BLaER1 treated with 17β-estradiol and CSF1 and Interleukin-3, amounts not matched to agents 10 nM and 100 nM (cell line): ENCODE measurements at regions not wholly inside any gene's neighbourhood (a gene's known extent, or its start where the extent isn't known, plus 50 kb on each side); places are given as distances from the start of the nearest gene placed in this dataset.

ENCODE experiments used
- H3K27ac ChIP-seq, 11 experiments: shearing (Covaris generic); formaldehyde crosslinking; 2 replicates each; pipeline ENCODE4 v1.8.1; 2022
- H3K27me3 ChIP-seq, 11 experiments: shearing (Covaris generic); formaldehyde crosslinking; 2 replicates each; pipeline ENCODE4 v1.8.1; 2022
- H3K36me3 ChIP-seq, 11 experiments: shearing (Covaris generic); formaldehyde crosslinking; 2 replicates each; pipeline ENCODE4 v1.8.1; 2022
- H3K4me1 ChIP-seq, 10 experiments: shearing (Covaris generic); formaldehyde crosslinking; 2 replicates each; pipeline ENCODE4 v1.8.1; 2022
- H3K4me2 ChIP-seq, 11 experiments: shearing (Covaris generic); formaldehyde crosslinking; 2 replicates each; pipeline ENCODE4 v1.8.1; 2022
- H3K4me3 ChIP-seq, 10 experiments: shearing (Covaris generic); formaldehyde crosslinking; 2 replicates each; pipeline ENCODE4 v1.8.1; 2022
- H3K9ac ChIP-seq, 11 experiments: shearing (Covaris generic); formaldehyde crosslinking; 2 replicates each; pipeline ENCODE4 v1.8.1; 2022
- H3K9me3 ChIP-seq, 11 experiments: shearing (Covaris generic); formaldehyde crosslinking; replicated peaks in 1 of 11; 2 replicates each; pipeline ENCODE4 v1.8.1; 2022
- H4K20me1 ChIP-seq, 11 experiments: shearing (Covaris generic); formaldehyde crosslinking; 2 replicates each; pipeline ENCODE4 v1.8.1; 2022
- Cebpa-rat ChIP-seq, 11 experiments: shearing (Covaris generic); IDR thresholded peaks; 2 replicates each; pipeline ENCODE4 v1.8.1; 2022

GRCh38 chr2:19739256-19739655 lies 162.5 kb downstream of the TTC32 start:
- H3K27ac ChIP-seq = no peak overlapping the region
- H3K9me3 ChIP-seq = no peaks in the 10 kb centered on the region
- no peaks in the 10 kb centered on the region for H4K20me1 ChIP-seq
- H3K36me3 ChIP-seq = no peaks in the 10 kb centered on the region
- H3K4me2 ChIP-seq = no peak overlapping the region
- peaks cover 0 to 15% (median 0%) of the 10 kb centered on the region in 10 experiments; a peak in 6 of 20 replicates for H3K4me1 ChIP-seq
- TF ChIP-seq Cebpa-rat (IDR thresholded peaks at IDR 0.05) = no peak
- H3K4me3 ChIP-seq = no peak overlapping the region
- H3K9ac ChIP-seq = no peak overlapping the region
- no peaks in the 10 kb centered on the region for H3K27me3 ChIP-seq

- no peak overlapping the region for H3K4me2 ChIP-seq
- no peak overlapping the region for H3K4me3 ChIP-seq
- no peak for TF ChIP-seq Cebpa-rat (IDR thresholded peaks at IDR 0.05)
- peaks cover 0 to 14% (median 0%) of the 10 kb centered on the region in 10 experiments; a peak in 6 of 20 replicates for H3K4me1 ChIP-seq
- H3K9ac ChIP-seq = no peak overlapping the region
- H3K36me3 ChIP-seq = no peaks in the 10 kb centered on the region
- H3K27ac ChIP-seq = no peak overlapping the region
- no peaks in the 10 kb centered on the region for H4K20me1 ChIP-seq
- H3K9me3 ChIP-seq = no peaks in the 10 kb centered on the region
- H3K27me3 ChIP-seq = no peaks in the 10 kb centered on the region
These were observed 163.1 kb downstream of the TTC32 start for GRCh38 chr2:19738707-19739106.

- Histone ChIP-seq H3K36me3 (no peaks in the 10 kb centered on the region), H3K9ac (no peak overlapping the region), H3K4me2 (no peak overlapping the region), H3K27me3 (no peaks in the 10 kb centered on the region), H3K4me3 (no peak overlapping the region), H3K4me1 (no peaks in the 10 kb centered on the region), H3K27ac (no peak overlapping the region), H3K9me3 (no peaks in the 10 kb centered on the region), H4K20me1 (no peaks in the 10 kb centered on the region)
- no peak for TF ChIP-seq Cebpa-rat (IDR thresholded peaks at IDR 0.05)
These were observed 165.5 kb downstream of the TTC32 start for GRCh38 chr2:19736191-19736831.

GRCh38 chr2:19733951-19734425 lies 167.8 kb downstream of the TTC32 start:
- Histone ChIP-seq H3K9ac (no peak overlapping the region), H3K36me3 (no peaks in the 10 kb centered on the region), H3K4me3 (no peak overlapping the region), H3K27ac (no peak overlapping the region), H4K20me1 (no peaks in the 10 kb centered on the region), H3K4me2 (no peak overlapping the region), H3K4me1 (no peaks in the 10 kb centered on the region; a peak in 1 of 20 replicates), H3K27me3 (no peaks in the 10 kb centered on the region), H3K9me3 (no peaks in the 10 kb centered on the region)
- no peak for TF ChIP-seq Cebpa-rat (IDR thresholded peaks at IDR 0.05)

GRCh38 chr2:19733390-19733789 lies 168.4 kb downstream of the TTC32 start:
- Histone ChIP-seq H3K9ac (no peak overlapping the region), H3K9me3 (no peaks in the 10 kb centered on the region), H3K4me2 (no peak overlapping the region), H3K36me3 (no peaks in the 10 kb centered on the region), H3K4me3 (no peak overlapping the region), H4K20me1 (no peaks in the 10 kb centered on the region), H3K27ac (no peak overlapping the region), H3K4me1 (no peaks in the 10 kb centered on the region; a peak in 1 of 20 replicates), H3K27me3 (no peaks in the 10 kb centered on the region)
- no peak for TF ChIP-seq Cebpa-rat (IDR thresholded peaks at IDR 0.05)

GRCh38 chr2:19732255-19732654 lies 169.5 kb downstream of the TTC32 start:
- Histone ChIP-seq H3K4me2 (no peak overlapping the region), H3K9ac (no peak overlapping the region), H3K4me1 (no peaks in the 10 kb centered on the region; a peak in 1 of 20 replicates), H3K36me3 (no peaks in the 10 kb centered on the region), H3K27ac (no peak overlapping the region), H4K20me1 (no peaks in the 10 kb centered on the region), H3K27me3 (no peaks in the 10 kb centered on the region), H3K9me3 (no peaks in the 10 kb centered on the region), H3K4me3 (no peak overlapping the region)
- no peak for TF ChIP-seq Cebpa-rat (IDR thresholded peaks at IDR 0.05)

GRCh38 chr2:19731515-19731914 lies 170.3 kb downstream of the TTC32 start:
- Histone ChIP-seq H3K4me3 (no peak overlapping the region), H4K20me1 (no peaks in the 10 kb centered on the region), H3K27me3 (no peaks in the 10 kb centered on the region), H3K4me2 (no peak overlapping the region), H3K27ac (no peak overlapping the region), H3K4me1 (no peaks in the 10 kb centered on the region; a peak in 1 of 20 replicates), H3K36me3 (no peaks in the 10 kb centered on the region), H3K9ac (no peak overlapping the region), H3K9me3 (no peaks in the 10 kb centered on the region)
- TF ChIP-seq Cebpa-rat (IDR thresholded peaks at IDR 0.05) = no peak

- no peak overlapping the region for H3K4me2 ChIP-seq
- H3K9ac ChIP-seq = no peak overlapping the region
- no peak for TF ChIP-seq Cebpa-rat (IDR thresholded peaks at IDR 0.05)
- no peaks in the 10 kb centered on the region for H3K27me3 ChIP-seq
- H3K4me1 ChIP-seq = no peaks in the 10 kb centered on the region; a peak in 1 of 20 replicates
- no peaks in the 10 kb centered on the region for H3K36me3 ChIP-seq
- H3K27ac ChIP-seq = no peak overlapping the region
- no peaks in the 10 kb centered on the region for H3K9me3 ChIP-seq
- no peaks in the 10 kb centered on the region for H4K20me1 ChIP-seq
- no peak overlapping the region for H3K4me3 ChIP-seq
These were observed 170.7 kb downstream of the TTC32 start for GRCh38 chr2:19731037-19731436.

GRCh38 chr2:19728125-19728524 lies 173.7 kb downstream of the TTC32 start:
- Histone ChIP-seq H3K27me3 (no peaks in the 10 kb centered on the region), H3K27ac (no peak overlapping the region), H3K36me3 (no peaks in the 10 kb centered on the region), H3K4me2 (no peak overlapping the region), H3K9ac (no peak overlapping the region), H3K9me3 (no peaks in the 10 kb centered on the region), H3K4me1 (peaks cover 0 to 7% (median 0%) of the 10 kb centered on the region in 10 experiments; a peak in 6 of 20 replicates), H4K20me1 (no peaks in the 10 kb centered on the region), H3K4me3 (no peak overlapping the region)
- no peak for TF ChIP-seq Cebpa-rat (IDR thresholded peaks at IDR 0.05)

GRCh38 chr2:19725392-19725791 lies 176.4 kb downstream of the TTC32 start:
- Histone ChIP-seq H3K9ac (no peak overlapping the region), H3K4me3 (no peak overlapping the region), H3K36me3 (no peaks in the 10 kb centered on the region), H3K27me3 (no peaks in the 10 kb centered on the region), H3K4me1 (peaks cover 0 to 12% (median 0%) of the 10 kb centered on the region in 10 experiments; a peak in 6 of 20 replicates), H4K20me1 (no peaks in the 10 kb centered on the region), H3K4me2 (no peak overlapping the region), H3K9me3 (no peaks in the 10 kb centered on the region), H3K27ac (no peak overlapping the region)
- no peak for TF ChIP-seq Cebpa-rat (IDR thresholded peaks at IDR 0.05)
